ENCODE measurements at regions not wholly inside any gene's neighbourhood (a gene's known extent, or its start where the extent isn't known, plus 50 kb on each side); places are given as distances from the start of the nearest gene placed in this dataset.
A peak's percentile ranks its signal among the peaks of the same experiment; 100 is the strongest.

DNA sequence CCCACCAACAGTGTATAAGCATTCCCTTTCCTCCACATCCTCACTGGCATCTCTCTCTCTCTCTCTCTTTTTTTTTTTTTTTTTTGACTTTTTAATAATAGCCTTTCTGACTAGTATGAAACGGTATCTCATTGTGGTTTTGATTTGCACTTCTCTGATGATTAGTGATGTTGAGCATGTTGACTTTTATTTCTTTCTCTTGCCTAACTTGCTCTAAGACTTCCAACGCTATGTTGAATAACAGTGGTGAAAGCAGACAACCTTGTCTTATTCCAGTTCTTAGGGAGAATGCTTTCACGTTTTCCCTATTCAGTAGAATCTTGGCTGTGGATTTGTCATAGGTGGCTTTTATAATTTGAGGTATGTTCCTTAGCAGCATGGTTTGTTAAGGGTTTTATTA, 249.4 kb upstream of the MDFIC2 start:
- no peak for DNase-seq (ENCODE audit: low spot score)

DNA sequence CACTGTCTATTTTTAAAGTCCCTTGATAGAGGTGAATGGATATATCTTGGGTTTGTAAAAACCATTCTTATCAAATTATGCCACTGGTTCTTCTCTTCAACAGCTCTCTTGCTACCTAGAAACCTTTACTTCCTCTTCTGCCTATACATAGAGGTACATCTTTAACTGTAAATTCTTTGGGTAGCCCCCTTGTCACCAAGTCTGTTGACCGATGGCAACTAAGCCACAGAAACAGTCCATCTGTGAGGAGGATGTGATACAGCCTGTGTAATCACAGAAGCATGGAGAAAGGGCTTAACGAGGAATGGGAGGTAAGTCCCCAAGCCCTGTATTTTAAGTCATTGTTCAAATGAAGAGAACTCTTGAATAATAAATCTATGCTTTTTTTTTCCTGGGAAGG, 246.5 kb upstream of the MDFIC2 start:
- no peak for DNase-seq (ENCODE audit: low spot score)

DNA sequence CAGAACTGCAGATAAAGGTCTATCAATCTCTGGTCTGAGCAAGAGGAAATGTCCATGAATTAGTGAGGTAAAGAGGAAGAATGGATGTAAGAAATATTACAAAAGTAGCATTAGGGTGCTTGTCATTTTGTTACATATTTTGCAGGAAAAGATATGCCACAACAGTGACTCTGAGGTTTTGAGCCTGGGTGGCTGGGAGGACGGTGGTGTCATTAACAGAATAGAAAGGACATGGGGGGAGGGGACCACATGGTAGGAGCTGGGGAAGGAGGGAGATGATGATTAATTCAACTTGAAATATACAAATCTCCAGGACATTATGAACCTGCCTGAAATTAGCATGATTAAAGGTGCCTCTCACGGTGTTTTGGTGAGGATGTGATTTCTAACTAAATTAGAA, 245.5 kb upstream of the MDFIC2 start:
- DNase-seq (ENCODE audit: low spot score), result no peak

DNA sequence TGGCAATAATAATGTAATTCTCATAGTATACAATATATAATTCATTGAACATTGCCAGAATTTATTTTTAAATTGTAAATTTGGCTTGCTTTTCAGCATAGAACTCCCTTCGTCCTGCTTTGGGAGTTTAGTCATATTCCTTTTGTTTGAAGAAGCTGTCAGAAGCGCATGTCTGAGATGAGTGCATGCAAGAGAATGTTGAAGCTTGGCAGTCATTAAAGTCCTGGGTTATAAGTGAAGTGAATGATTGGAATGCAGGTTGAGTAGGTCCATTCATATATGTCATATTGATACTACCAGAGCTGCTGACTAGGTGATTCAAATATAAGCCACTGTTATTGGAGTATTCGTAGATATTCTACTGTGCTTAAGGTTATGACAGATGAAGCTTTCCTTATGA, 243.6 kb upstream of the MDFIC2 start:
- DNase-seq (ENCODE audit: low spot score), result no peak

DNA sequence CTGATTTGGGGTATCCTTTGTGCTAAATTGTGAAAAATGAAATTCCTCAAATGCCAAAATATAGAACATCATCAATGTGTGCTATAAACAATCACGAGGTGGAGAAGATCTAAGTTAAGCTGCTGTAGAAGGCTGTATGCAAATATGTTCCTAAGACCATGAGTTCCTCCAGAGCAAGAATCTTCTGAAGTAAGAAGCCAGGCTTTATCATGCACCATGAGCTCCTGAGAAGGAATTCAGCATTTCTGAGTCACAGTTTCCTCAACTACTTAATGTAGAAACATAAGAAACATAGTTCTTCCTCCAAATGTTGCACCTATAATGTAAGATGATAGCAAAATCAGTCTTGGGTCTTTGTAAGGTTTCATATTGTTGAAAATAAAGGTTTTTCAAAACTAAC, 241.7 kb upstream of the MDFIC2 start:
- no peak for DNase-seq (ENCODE audit: low spot score)

DNA sequence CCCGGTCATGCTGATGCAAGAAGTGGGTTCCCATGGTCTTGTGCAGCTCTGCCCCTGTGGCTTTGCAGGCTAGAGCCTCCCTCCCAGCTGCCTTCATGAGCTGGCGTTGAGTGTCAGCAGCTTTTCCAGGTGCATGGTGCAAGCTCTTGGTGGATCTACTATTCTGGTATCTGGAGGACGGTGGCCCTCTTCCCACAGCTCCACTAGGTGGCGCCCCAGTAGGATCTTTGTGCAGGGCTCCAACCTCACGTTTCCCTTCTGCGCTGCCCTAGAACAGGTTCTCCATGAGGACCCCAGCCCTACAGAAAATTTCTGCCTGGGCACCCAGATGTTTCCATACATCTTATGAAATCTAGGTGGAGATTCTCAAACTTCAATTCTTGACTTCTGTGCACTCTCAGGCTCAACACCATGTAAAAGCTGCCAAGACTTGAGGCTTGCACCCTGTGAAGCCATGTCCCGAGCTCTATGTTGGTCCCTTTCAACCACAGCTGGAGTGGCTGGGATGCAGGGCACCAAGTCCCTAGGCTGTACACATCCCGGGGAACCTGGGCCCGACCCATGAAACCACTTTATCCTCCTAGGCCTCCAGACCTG, 238.4 kb upstream of the MDFIC2 start:
- peak; percentile 42 for DNase-seq (ENCODE audit: low spot score)

DNA sequence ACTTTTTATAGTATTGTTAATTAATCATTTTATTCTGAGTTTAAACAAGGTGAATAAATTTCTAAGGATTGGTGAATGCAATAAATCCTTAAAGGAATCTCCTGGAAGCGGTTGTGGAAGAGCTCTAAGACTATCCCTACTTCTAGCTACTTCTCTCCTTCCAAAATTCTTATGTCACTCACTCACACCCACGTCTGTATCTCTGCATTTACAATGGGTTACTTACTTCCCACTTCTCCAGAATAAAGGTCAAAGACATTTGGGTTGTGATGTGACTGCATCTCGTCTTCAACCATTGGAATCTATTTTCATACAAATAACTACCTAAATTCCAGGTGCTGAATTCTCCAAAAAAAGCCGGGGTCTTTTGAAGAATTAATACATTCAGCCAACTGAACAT, 234.2 kb upstream of the MDFIC2 start:
- no peak for DNase-seq (ENCODE audit: low spot score)

DNA sequence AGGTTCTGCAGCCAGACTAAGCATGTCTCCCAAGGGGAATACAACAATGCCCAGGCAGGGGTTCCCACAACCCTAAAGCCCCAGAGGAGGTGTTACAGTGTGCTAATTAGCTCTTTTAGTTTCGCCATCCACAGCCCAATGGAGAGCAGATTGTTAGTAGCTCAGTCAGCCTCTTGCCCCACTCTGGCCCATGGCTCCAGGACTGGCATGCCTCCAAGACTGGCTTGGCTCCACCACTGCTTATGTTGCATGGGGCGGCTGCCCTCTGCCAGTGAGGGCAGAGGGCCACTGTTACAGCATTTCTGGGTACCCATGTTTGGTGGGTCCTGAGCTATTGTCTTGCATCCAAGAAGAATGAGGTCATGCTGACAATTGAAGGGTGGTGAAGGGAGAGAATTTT, 231.1 kb upstream of the MDFIC2 start:
- no peak for DNase-seq (ENCODE audit: low spot score)

DNA sequence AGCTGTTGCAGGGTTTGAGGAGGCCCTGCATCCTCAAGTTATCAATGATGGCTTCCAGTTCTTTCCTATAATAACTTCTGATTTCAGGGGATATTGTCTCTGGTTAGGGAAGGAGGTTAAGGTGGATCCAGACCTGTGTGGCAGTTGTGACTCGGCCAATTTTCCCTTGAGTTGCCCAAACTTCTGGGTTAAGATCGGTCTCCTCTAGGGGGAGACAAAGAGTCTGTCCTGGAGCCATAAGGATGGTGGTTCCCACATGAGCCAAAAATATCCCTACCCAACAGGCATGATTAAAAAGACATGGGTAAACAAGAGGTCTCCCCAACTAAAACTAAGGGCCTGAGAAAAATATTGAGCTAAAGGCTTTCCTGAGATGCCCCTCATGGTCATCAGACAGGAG, 227.5 kb upstream of the MDFIC2 start:
- no peak for DNase-seq (ENCODE audit: low spot score)

DNA sequence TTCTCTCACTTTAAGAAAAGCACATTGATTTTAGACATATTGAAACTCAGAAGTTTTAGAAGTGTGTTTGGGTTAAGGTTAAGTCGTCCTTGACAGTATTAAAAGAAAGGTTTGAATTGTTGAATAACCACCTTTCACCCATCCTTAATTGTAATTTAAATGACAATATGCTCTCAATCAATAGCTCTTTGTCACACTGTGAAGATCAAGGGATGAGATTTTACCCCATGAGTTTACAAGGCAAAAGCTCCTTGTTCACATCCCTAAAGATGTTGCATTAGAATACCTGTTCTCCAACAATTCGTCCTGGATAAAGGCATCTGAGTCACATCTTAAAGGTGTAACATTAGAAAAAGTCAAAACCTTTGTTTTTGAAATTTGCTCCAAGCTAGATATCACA, 220.4 kb upstream of the MDFIC2 start:
- DNase-seq (ENCODE audit: low spot score), result no peak

DNA sequence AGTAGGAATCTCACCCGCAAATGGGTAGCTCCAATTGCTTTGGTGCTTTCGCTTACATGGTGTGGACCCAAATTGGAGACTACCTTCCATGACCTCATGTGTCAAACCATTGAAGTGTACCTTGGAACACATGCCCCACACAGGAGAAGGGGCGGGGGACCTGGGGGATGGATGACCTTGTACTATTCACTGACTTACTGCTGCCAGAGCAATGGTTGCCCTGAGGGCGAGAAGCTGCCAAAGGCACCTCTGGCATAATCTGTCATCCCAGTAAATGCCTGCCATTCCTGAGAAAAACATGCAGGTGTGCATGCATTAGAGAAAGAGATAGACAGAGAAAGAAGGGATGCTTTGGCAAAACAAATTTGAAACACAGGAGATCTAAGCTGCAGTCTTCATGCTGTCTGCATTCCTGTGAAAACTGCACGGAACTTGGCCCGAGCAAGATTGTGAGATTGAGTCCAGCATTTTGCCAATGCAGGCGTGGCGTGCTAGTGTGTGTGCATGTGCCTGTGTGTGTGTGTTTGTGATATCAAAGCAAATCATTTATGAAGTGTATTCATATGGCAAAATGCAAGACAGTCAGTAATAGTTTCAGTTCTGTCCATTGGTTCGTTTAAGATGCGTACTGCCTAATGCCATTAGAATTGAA, 219.5 kb upstream of the MDFIC2 start:
- no peak for DNase-seq (ENCODE audit: low spot score)

DNA sequence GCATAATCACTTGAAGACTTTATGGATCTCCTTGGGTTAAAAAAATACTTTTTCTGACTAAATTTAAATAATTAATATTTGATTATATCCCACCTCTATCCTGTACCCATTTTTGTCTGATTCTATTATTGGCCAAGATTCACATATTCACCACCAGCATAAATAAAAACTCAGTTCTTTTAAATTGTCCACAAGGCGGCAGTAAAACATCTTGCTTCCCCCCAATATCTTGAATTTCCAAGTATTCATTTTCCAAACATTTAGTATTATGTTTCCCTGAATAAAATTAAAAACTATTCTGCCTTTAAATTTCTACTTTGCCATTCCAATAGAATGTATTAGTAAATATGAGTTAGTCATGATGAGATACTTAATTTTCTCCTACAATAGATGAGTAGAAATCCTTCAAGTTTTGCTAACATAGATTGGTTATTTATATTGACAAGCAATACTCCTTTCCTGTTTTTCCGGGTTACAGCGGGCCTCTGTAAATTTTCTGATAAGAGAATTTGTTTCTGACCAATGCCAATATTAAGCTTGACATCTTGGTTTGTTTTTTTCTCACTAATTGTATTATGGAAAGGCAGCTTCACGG, 218.7 kb upstream of the MDFIC2 start:
- peak; percentile 22 for DNase-seq (ENCODE audit: low spot score)

DNA sequence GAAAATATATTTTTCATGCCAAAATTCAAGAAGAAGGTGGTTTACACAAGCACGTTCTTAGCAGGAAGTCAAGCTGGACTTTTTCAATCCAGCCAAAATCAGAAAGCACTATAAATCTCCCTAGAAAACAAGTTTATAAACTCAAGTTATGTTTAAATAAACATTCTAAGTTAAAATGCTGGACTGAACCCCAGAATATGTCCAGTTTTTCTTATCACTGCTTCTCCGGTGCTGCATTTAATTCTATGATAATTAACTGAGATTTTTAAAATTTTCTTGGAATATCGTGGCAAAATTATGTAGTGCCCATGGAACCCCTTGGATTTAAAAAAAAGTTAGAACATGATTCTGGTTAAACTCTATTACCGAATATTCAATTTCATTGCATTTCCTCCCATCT, 218.2 kb upstream of the MDFIC2 start:
- no peak for DNase-seq (ENCODE audit: low spot score)

DNA sequence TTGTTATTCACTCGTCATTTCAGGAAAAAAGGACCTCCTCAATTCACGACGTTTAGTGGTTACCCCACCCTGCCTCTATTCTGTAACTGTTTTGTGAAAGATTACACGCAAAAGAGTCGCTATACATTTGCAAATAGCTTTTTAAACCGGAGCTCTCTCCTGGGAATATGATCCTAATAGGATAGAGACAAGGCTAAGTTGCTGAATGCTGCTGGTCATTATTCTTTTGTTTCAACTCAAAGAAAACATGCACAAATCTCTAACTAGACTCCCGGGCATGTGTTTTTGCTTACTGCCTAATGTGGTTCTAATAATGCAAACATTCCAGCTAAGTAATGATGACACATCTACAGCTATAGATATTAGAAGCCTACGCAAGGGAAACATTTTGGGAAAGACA, 214.6 kb upstream of the MDFIC2 start:
- DNase-seq (ENCODE audit: low spot score), result no peak

DNA sequence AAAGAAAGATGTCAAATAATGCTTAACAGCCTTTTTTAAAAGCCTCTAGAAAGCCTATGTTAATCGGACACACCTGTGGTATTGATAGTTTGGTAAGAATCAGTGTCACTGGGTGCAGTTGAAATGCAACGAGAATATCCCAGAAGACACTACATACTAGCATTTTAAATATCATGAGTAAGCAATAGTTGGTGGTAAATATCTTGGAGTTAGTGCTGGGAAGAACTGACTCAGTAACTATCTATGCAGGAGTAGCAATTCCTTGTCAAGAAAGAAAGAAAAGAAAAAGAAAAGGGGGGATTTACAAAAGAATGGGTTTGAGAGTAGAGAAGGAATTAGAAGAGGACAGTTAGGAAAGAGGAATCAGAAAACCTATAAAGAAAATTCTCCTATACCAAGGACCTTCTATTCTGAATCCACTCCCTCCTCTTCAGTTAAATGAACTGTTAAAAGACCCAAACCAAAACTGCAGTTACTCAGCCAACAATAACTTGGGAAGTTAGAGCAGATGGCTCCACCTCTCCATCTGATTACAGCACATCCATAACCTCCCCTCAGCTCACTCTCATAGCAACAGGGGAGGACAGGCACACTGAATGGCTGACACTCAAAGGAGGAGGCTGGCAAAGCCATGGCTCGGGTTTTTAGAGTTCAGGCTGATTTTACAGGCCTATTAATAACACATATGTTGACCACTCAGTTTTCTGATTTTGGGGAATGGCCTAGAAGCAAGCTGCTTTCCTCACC, 207.6 kb upstream of the MDFIC2 start:
- DNase-seq (ENCODE audit: low spot score), result no peak

DNA sequence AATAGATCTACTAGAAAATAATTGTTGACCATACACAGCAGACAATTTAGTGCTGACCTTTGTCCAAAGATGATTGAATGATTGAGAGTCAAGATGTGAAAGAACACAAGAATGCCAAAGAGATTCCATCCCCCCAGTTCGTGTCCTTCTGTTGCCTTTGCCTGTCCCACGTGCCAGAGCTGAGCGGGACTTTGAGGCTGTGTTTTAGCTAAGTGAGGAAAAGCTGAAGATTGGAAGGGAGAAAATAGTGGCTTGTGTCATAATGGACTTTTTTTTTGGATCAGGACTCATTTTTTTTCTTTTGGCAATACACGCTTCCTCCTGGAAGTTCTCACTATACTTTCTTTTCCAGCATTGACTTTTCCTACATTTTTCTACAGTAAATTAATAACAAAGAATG, 206.6 kb upstream of the MDFIC2 start:
- DNase-seq (ENCODE audit: low spot score), result no peak

DNA sequence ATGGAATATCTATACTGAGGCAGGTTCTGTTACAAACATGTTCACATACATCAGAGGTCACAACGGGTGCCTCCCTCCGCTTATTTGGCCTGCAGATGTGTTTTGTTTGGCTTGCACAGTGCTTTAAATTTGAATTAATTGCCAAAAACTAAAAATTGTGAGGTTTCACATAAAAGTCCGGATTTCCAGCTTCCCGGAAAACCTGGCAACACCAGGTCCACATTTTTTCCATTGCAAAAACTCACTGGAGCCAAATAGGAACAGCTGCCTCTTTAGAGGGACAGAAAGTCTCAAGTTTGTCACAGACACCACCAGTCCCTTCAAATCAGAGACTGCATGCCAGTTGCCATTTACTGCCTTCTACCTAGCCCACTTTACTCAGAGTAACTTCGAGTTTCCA, 205.9 kb upstream of the MDFIC2 start:
- DNase-seq (ENCODE audit: low spot score), result no peak

DNA sequence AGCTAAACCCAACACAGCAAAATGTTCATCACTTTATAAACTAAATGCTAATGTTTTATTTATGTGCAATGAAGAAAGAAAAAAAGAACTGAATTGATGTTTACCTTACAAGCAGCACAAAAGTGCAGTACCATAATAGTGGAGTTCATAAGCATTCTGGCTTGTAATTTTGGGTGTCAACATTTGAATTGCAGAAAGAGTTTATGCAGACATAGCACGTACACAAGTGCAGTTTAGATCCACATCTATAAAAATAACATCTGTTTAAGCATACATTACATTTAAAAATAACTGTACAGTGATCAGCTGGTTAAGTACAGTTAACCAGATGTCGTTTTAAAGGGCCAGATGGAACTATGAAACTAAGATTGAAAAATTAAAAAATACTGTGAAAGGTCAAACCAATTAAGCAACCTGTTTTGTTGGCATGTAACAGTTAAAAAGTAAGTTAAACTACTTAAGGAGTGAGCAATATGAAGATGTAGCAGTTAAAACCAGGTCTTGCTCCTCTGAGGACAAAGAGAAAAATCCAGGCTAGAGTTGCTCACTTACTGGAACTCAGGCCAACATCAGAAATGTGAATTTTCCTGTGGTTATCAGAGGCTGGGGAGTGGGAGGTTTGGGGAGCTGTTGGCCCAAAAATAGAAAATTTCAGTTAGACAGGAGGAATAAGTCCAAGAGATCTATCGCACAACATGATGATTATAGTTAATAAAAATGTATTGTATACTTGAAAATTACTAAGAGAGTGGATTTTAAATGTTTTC, 204.9 kb upstream of the MDFIC2 start:
- DNase-seq (ENCODE audit: low spot score), result no peak

DNA sequence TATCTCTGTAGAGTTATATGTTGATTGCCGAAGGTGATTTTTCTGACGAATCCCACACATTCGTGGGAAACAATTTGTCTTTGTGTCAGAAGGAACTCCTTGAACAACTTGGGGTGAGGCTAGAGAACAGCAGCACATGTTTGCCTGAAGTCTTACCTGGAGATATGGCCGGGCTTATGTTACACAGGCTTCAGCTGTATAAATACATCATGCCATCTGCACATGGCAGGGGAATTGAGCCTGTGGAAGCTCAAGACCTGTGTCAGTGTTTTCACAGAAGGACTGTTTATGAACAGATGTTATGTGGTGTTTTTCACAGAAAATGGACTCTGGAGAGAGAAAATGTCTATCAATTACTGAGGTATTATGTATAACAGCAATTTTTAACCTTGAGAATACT, 203.6 kb upstream of the MDFIC2 start:
- DNase-seq (ENCODE audit: low spot score), result no peak

DNA sequence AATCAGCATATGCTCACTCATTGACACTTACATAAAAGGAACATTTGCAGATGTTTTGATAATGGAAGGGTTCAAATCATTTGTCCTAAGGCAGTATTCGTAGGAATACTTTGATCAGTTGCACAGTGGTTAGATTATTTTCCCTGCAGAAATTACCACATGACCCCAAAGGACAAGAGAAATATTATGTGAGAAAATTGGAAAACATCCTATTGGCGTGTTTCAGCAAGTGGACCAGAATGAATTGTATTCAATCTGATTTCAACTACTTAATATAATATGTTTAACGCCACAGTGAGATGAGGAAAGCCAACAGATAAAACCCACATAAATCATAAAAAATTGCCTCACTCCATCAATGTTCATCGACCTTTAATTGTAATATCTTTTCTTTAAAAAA, 195.0 kb upstream of the MDFIC2 start:
- DNase-seq (ENCODE audit: low spot score), result no peak

DNA sequence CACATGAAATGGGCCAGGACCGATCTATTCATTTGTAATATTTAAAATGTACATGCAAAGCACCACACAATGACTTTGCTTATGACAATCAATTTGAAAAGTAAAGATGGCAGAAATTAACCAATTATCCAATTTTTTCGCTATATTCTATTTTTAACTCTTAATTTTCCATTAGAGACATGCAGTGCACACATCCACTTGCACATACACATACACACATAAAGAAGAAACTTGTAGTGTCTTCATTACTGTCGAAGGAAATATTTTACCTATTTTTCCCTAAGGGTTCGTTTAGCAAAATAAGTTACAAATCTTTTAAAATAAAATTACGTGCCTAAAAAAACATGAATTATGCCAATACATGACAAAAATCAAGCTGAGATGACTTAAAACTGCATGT, 194.3 kb upstream of the MDFIC2 start:
- DNase-seq (ENCODE audit: low spot score), result no peak

DNA sequence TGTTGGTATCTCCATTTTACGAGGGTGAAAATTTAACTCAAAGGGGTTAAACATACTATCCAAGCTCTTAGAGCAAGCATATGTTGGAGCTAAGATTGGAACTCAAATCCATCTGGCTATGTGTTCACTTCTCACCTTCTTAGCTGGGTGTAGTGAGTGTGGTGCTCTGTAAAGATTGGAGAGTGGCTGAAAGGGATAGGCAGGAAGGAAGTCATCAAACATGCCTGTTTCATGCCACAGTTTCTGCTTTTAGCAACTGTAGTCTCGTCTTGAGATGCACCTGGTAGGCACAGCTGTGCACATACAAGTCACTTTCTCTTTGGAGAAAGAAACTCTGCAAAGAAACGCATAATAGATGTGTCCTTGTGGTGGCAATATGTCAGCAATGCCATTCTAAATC, 189.1 kb upstream of the MDFIC2 start:
- DNase-seq (ENCODE audit: low spot score), result no peak

Measured in A172 (cell line).